SK-N-SH treated with all-trans-retinoic acid at 6 μM for 48 hours (cell line): ENCODE measurements at regions not wholly inside any gene's neighbourhood (a gene's known extent, or its start where the extent isn't known, plus 50 kb on each side); places are given as distances from the start of the nearest gene placed in this dataset.

Experiments used
- ARNTL ChIP-seq: fragments of 450-650 bp; formaldehyde crosslinking; IDR thresholded peaks from 2 replicates; pipeline ENCODE4 v1.5.0; 2020; ENCODE audit warnings: low read depth, mild to moderate bottlenecking, moderate library complexity, borderline replicate concordance
- CSDC2 ChIP-seq: fragments of 250-450 bp; sonication (Bioruptor Pico); IDR thresholded peaks from 2 replicates; pipeline ENCODE4 v1.5.0; 2020; ENCODE audit warnings: mild to moderate bottlenecking, moderate library complexity
- ISL1 ChIP-seq: fragments of 250-450 bp; sonication (Bioruptor Pico); IDR thresholded peaks from 2 replicates; pipeline ENCODE4 v2.1.2; 2022; ENCODE audit warnings: mild to moderate bottlenecking, moderate library complexity
- OSR1 ChIP-seq: fragments of 250-450 bp; sonication (Bioruptor Pico); IDR thresholded peaks from 2 replicates; pipeline ENCODE4 v1.8.0; 2022; ENCODE audit warnings: moderate library complexity, mild to moderate bottlenecking, inconsistent platforms
- PATZ1 ChIP-seq: fragments of 250-450 bp; sonication (Bioruptor Pico); IDR thresholded peaks from 2 replicates; pipeline ENCODE4 v1.8.0; 2020; ENCODE audit warnings: mild to moderate bottlenecking, moderate library complexity, borderline replicate concordance
- SNAI2 ChIP-seq: fragments of 250-450 bp; sonication (Bioruptor Pico); IDR thresholded peaks from 2 replicates; pipeline ENCODE4 v1.5.0; 2020; ENCODE audit warnings: mild to moderate bottlenecking, moderate library complexity
- TCF4 ChIP-seq: fragments of 250-450 bp; sonication (Bioruptor Pico); IDR thresholded peaks from 2 replicates; pipeline ENCODE4 v1.8.0; 2021; ENCODE audit warnings: mild to moderate bottlenecking, moderate library complexity, borderline replicate concordance
- ZFP3 ChIP-seq: fragments of 250-450 bp; sonication (Bioruptor Pico); IDR thresholded peaks from 2 replicates; pipeline ENCODE4 v1.5.0; 2020; ENCODE audit warnings: mild to moderate bottlenecking, moderate library complexity
- ZNF565 ChIP-seq: fragments of 450-650 bp; formaldehyde crosslinking; conservative IDR thresholded peaks from 2 replicates; pipeline ENCODE4 v1.5.0; 2020; ENCODE audit warnings: low read depth, mild to moderate bottlenecking, moderate library complexity

GRCh38 chr1:81259625-81260411 is 540.9 kb upstream of the ADGRL2 start:
- no peak for TF ChIP-seq ARNTL (CRISPR knock-in tag)
- TF ChIP-seq SNAI2 (CRISPR knock-in tag), result no peak
- TF ChIP-seq ISL1, result no peak
- no peak for TF ChIP-seq CSDC2
- TF ChIP-seq ZNF565 (CRISPR knock-in tag), result no peak
- no peak for TF ChIP-seq TCF4 (CRISPR knock-in tag)
- no peak for TF ChIP-seq ZFP3
- TF ChIP-seq OSR1, result no peak
- TF ChIP-seq PATZ1 (CRISPR knock-in tag), result no peak
